Endothelial cell of umbilical vein (primary cell): ENCODE measurements at regions not wholly inside any gene's neighbourhood (a gene's known extent, or its start where the extent isn't known, plus 50 kb on each side); places are given as distances from the start of the nearest gene placed in this dataset.

Experiments used
- BruUV-seq: library from RNA; stranded (reverse); fragments of 400-500 nt; replicated peaks from 2 replicates; lab custom pipeline; 2021; lab: Mats Ljungman, UMichigan
- CTCF ChIA-PET: fragments of 300-600, 350-600 bp; sonication (Branson Sonifier 250); formaldehyde crosslinking; loops from one replicate; lab custom pipeline; 2021; ENCODE audit warnings: antibody characterized with exemption, inconsistent platforms; lab: Charles Lee
- POLR2A ChIA-PET: fragments of 300-600, 350-600 bp; sonication (Branson Sonifier 250); formaldehyde crosslinking; loops from one replicate; lab custom pipeline; 2021; ENCODE audit warnings: antibody characterized with exemption, inconsistent platforms; lab: Charles Lee
- DNase-seq: peaks from one replicate; pipeline ENCODE4 v3.0.0-alpha.2; 2011; ENCODE audit warnings: low read depth, low spot score
- FAIRE-seq: peaks from 2 replicates; lab custom pipeline; 2011; peaks lifted over from hg19 to GRCh38; lab: Jason Lieb, UNC
- H2AFZ ChIP-seq: 2 replicates; pipeline ENCODE4 v1.6.0; 2012; ENCODE audit warnings: low read depth, low read length, control low read depth, inconsistent platforms
- H3K27ac ChIP-seq: 2 replicates; pipeline ENCODE4 v1.5.1; 2011; ENCODE audit warnings: low read depth, mild to moderate bottlenecking, control low read depth, low read length, moderate library complexity; ENCODE audit not compliant: insufficient read depth
- H3K27me3 ChIP-seq, 2 experiments: 2 replicates each; pipeline versions ENCODE4 v1.6.0 to v1.6.1; 2011; ENCODE audit warnings: low read length in 2 of 2, mixed read lengths in 1 of 2; ENCODE audit not compliant: control insufficient read depth in 2 of 2, insufficient read depth in 2 of 2
- H3K36me3 ChIP-seq, 2 experiments: 2 replicates in 1 of 2; 3 replicates in 1 of 2; pipeline ENCODE4 v1.5.1; 2011; ENCODE audit warnings: low read length in 2 of 2, mild to moderate bottlenecking in 1 of 2, moderate library complexity in 1 of 2; ENCODE audit not compliant: control insufficient read depth in 2 of 2, insufficient read depth in 2 of 2; ENCODE audit errors: extremely low read depth in 1 of 2
- H3K4me1 ChIP-seq: 3 replicates; pipeline ENCODE4 v1.5.1; 2011; ENCODE audit warnings: mild to moderate bottlenecking, low read length; ENCODE audit not compliant: control insufficient read depth, insufficient read depth; ENCODE audit errors: extremely low read depth
- H3K4me2 ChIP-seq: 2 replicates; pipeline ENCODE4 v1.6.1; 2011; ENCODE audit warnings: low read length, control low read depth, mixed read lengths; ENCODE audit not compliant: insufficient read depth
- H3K4me3 ChIP-seq, 3 experiments: fragments of 200-600 bp in 1 of 3; sonication (generic), shearing (Covaris generic) in 1 of 3; replicated peaks in 1 of 3; 2 replicates each; pipeline ENCODE4 v1.5.1; 2011 to 2016; ENCODE audit warnings: control low read depth in 3 of 3, low read length in 3 of 3, mild to moderate bottlenecking in 2 of 3, inconsistent platforms in 1 of 3, low read depth in 1 of 3, moderate library complexity in 1 of 3; ENCODE audit not compliant: insufficient read depth in 1 of 3
- H3K79me2 ChIP-seq: 2 replicates; pipeline ENCODE4 v1.6.0; 2012; ENCODE audit warnings: low read length, inconsistent platforms; ENCODE audit not compliant: control insufficient read depth, insufficient read depth
- H3K9ac ChIP-seq: replicated peaks from 2 replicates; pipeline ENCODE3; 2011; ENCODE audit warnings: low read length, control low read depth; ENCODE audit not compliant: insufficient read depth; ENCODE audit errors: extremely low read depth
- H3K9me1 ChIP-seq: replicated peaks from 3 replicates; pipeline ENCODE4 v1.6.0; 2011; ENCODE audit warnings: mild to moderate bottlenecking, low read length; ENCODE audit not compliant: control insufficient read depth, insufficient read depth; ENCODE audit errors: extremely low read depth
- H3K9me3 ChIP-seq: replicated peaks from 2 replicates; pipeline ENCODE4 v1.5.1; 2012; ENCODE audit warnings: low read length, inconsistent platforms; ENCODE audit not compliant: control insufficient read depth, insufficient read depth
- H4K20me1 ChIP-seq: replicated peaks from 2 replicates; pipeline ENCODE3; 2011; ENCODE audit warnings: mild to moderate bottlenecking, low read length; ENCODE audit not compliant: control insufficient read depth, insufficient read depth; ENCODE audit errors: extremely low read depth
- CTCF ChIP-seq, 2 donors: IDR thresholded peaks; 1 replicate in 1 of 2; 2 replicates in 1 of 2; pipeline ENCODE4 v1.5.1; 2011; ENCODE audit warnings: low read length in 2 of 2, mild to moderate bottlenecking in 2 of 2, moderate library complexity in 2 of 2, control low read depth in 1 of 2, inconsistent platforms in 1 of 2, low read depth in 1 of 2; ENCODE audit not compliant: insufficient read depth in 1 of 2; ENCODE audit errors: extremely low read depth in 1 of 2
- EZH2 ChIP-seq: IDR thresholded peaks from 2 replicates; pipeline ENCODE4 v1.6.1; 2012; ENCODE audit warnings: borderline replicate concordance, low read depth, mild to moderate bottlenecking, moderate library complexity, low read length, inconsistent platforms; ENCODE audit not compliant: severe bottlenecking
- FOS ChIP-seq: IDR thresholded peaks from 2 replicates; pipeline ENCODE4 v1.6.1; 2011; ENCODE audit warnings: mild to moderate bottlenecking, low read length, moderate library complexity, borderline replicate concordance; ENCODE audit not compliant: insufficient read depth
- GATA2 ChIP-seq: IDR thresholded peaks from 2 replicates; pipeline ENCODE4 v1.7.0; 2011; ENCODE audit warnings: low read depth, mild to moderate bottlenecking, moderate library complexity, mixed read lengths, low read length; ENCODE audit not compliant: insufficient read length, insufficient read depth
- JUN ChIP-seq: IDR thresholded peaks from 2 replicates; pipeline ENCODE4 v1.6.1; 2011; ENCODE audit warnings: borderline replicate concordance, low read depth; ENCODE audit not compliant: insufficient read length, insufficient read depth
- MAX ChIP-seq: IDR thresholded peaks from 2 replicates; pipeline ENCODE4 v1.6.1; 2011; ENCODE audit not compliant: insufficient read depth, insufficient read length
- MYC ChIP-seq: IDR thresholded peaks from one replicate; pipeline ENCODE4 v1.6.1; 2011; ENCODE audit warnings: mild to moderate bottlenecking, low read depth, low read length
- POLR2A ChIP-seq: IDR thresholded peaks from 2 replicates; pipeline ENCODE4 v1.6.1; 2012; ENCODE audit warnings: low read depth, mild to moderate bottlenecking, control low read depth, low read length
- POLR2AphosphoS5 ChIP-seq: IDR thresholded peaks from 2 replicates; pipeline ENCODE4 v1.6.1; 2012; ENCODE audit warnings: low read depth, mild to moderate bottlenecking, control low read depth, low read length, moderate library complexity; ENCODE audit not compliant: insufficient read depth
- dilution Hi-C: fragments of 300-500 bp; cut with MboI; formaldehyde crosslinking; loops from one replicate; pipeline ENCODE4 v1.15.0; 2019; ENCODE audit warnings: low sequenced_read_pairs; ENCODE audit not compliant: extremely low pct_ligation_motif_present
- intact Hi-C: fragments of 100-400 bp; cut with micrococcal nuclease; formaldehyde crosslinking; loops from one replicate; pipeline ENCODE4 v1.10.0; 2022

GRCh38 chr4:175087145-175087544, 169.0 kb downstream of the ADAM29 start:
- Histone ChIP-seq H3K4me1 (no peaks in the 10 kb centered on the region), H3K4me3 (no peak overlapping the region), H3K79me2 (no peaks in the 10 kb centered on the region), H3K27ac (no peak overlapping the region), H4K20me1 (no peaks in the 10 kb centered on the region), H3K36me3 (no peaks in the 10 kb centered on the region), H3K27me3 (no peaks in the 10 kb centered on the region), H3K4me2 (no peak overlapping the region), H3K9me1 (no peaks in the 10 kb centered on the region), H3K9ac (no peak overlapping the region), H3K9me3 (no peaks in the 10 kb centered on the region), H2AFZ (no peak overlapping the region)
- no TSS peak for BruUV-seq
- ChIA-PET CTCF (no interaction called here), POLR2A (no interaction called here)
- no peak for DNase-seq
- TF ChIP-seq JUN (no peak), MYC (no peak), FOS (no peak), EZH2 (no peak), GATA2 (no peak), POLR2AphosphoS5 (no peak), CTCF (IDR thresholded peaks at IDR 0.05; ENCODE audit: extremely low read depth in 1 of 2, insufficient read depth in 1 of 2, low read depth in 1 of 2, low read length in 2 of 2) (no peak), POLR2A (no peak), MAX (no peak)
- intact Hi-C loops = no loop called here
- FAIRE-seq = no peak
- dilution Hi-C loops = no loop called here
